Parathyroid adenoma (tissue), 2 donors: ENCODE measurements at regions not wholly inside any gene's neighbourhood (a gene's known extent, or its start where the extent isn't known, plus 50 kb on each side); places are given as distances from the start of the nearest gene placed in this dataset.
"Not testable (repeated sequence)": the region's sequence is repeated elsewhere in the genome, so short reads cannot be mapped to it uniquely, and the experiment has no call there.

Experiments
- H2AFZ ChIP-seq: fragments of 300-600 bp; sonication (generic); one replicate; pipeline ENCODE4 v1.7.0; 2017; ENCODE audit warnings: antibody characterized with exemption, mild to moderate bottlenecking
- H3K27ac ChIP-seq: fragments of 300-600 bp; sonication (generic); one replicate; pipeline ENCODE4 v1.7.0; 2017
- H3K27me3 ChIP-seq: fragments of 300-600 bp; sonication (generic); one replicate; pipeline ENCODE4 v1.7.0; 2017; ENCODE audit warnings: low read length; ENCODE audit not compliant: control insufficient read depth, insufficient read depth
- H3K36me3 ChIP-seq: fragments of 300-600 bp; sonication (generic); one replicate; pipeline ENCODE4 v1.7.0; 2017; ENCODE audit warnings: low read length; ENCODE audit not compliant: control insufficient read depth, insufficient read depth
- H3K4me1 ChIP-seq: fragments of 300-600 bp; sonication (generic); one replicate; pipeline ENCODE4 v1.7.0; 2017; ENCODE audit warnings: control low read depth
- H3K4me2 ChIP-seq: fragments of 300-600 bp; sonication (generic); one replicate; pipeline ENCODE4 v1.7.0; 2017; ENCODE audit warnings: low read length
- H3K4me3 ChIP-seq: fragments of 300-600 bp; sonication (generic); one replicate; pipeline ENCODE4 v1.7.0; 2017; ENCODE audit warnings: low read depth, low read length
- H3K79me2 ChIP-seq: fragments of 300-600 bp; sonication (generic); one replicate; pipeline ENCODE4 v1.7.0; 2017; ENCODE audit warnings: control low read depth
- H3K9ac ChIP-seq: fragments of 300-600 bp; sonication (generic); one replicate; pipeline ENCODE4 v1.7.0; 2017; ENCODE audit warnings: mild to moderate bottlenecking
- H3K9me3 ChIP-seq: fragments of 300-600 bp; sonication (generic); one replicate; pipeline ENCODE4 v1.7.0; 2017; ENCODE audit warnings: low read length; ENCODE audit not compliant: control insufficient read depth
- TF ChIP-seq, protein P1 (sequence below): fragments of 300-600 bp; sonication (generic); IDR thresholded peaks from one replicate; pipeline ENCODE4 v1.7.0; 2017; ENCODE audit warnings: antibody characterized with exemption, mild to moderate bottlenecking
- donor health status: primary hyperparathyroidism.

- not testable (repeated sequence) for H3K27ac ChIP-seq, H3K9me3 ChIP-seq, H3K79me2 ChIP-seq, H3K36me3 ChIP-seq, H3K4me3 ChIP-seq, H3K4me2 ChIP-seq, H3K27me3 ChIP-seq, H2AFZ ChIP-seq, H3K9ac ChIP-seq, H3K4me1 ChIP-seq
Observed at GRCh38 chr5:34377651-34378050, 278.5 kb upstream of the RAI14 start.

- not testable (repeated sequence) for H3K36me3 ChIP-seq, H3K79me2 ChIP-seq, H2AFZ ChIP-seq, H3K4me3 ChIP-seq, H3K27me3 ChIP-seq, H3K27ac ChIP-seq, H3K9me3 ChIP-seq, H3K4me2 ChIP-seq, H3K4me1 ChIP-seq, H3K9ac ChIP-seq
Observed at GRCh38 chr5:34378498-34378897, 277.6 kb upstream of the RAI14 start.

- H3K36me3 ChIP-seq, H2AFZ ChIP-seq, H3K9ac ChIP-seq, H3K4me1 ChIP-seq, H3K4me2 ChIP-seq, H3K27ac ChIP-seq, H3K27me3 ChIP-seq, H3K79me2 ChIP-seq, H3K9me3 ChIP-seq, H3K4me3 ChIP-seq: not testable (repeated sequence)
Observed at GRCh38 chr5:34388754-34389153, 267.4 kb upstream of the RAI14 start.

GRCh38 chr5:34409373-34409772 is 246.8 kb upstream of the RAI14 start:
- no peaks in the 10 kb centered on the region for H3K36me3 ChIP-seq
- no peak overlapping the region for H3K4me2 ChIP-seq
- H3K4me3 ChIP-seq = no peak overlapping the region
- no peak overlapping the region for H3K27ac ChIP-seq
- H3K9ac ChIP-seq = no peak overlapping the region
- no peaks in the 10 kb centered on the region for H3K79me2 ChIP-seq
- no peaks in the 10 kb centered on the region for H3K9me3 ChIP-seq
- H3K4me1 ChIP-seq = no peaks in the 10 kb centered on the region
- no peak overlapping the region for H2AFZ ChIP-seq
- TF ChIP-seq, protein P1, sequence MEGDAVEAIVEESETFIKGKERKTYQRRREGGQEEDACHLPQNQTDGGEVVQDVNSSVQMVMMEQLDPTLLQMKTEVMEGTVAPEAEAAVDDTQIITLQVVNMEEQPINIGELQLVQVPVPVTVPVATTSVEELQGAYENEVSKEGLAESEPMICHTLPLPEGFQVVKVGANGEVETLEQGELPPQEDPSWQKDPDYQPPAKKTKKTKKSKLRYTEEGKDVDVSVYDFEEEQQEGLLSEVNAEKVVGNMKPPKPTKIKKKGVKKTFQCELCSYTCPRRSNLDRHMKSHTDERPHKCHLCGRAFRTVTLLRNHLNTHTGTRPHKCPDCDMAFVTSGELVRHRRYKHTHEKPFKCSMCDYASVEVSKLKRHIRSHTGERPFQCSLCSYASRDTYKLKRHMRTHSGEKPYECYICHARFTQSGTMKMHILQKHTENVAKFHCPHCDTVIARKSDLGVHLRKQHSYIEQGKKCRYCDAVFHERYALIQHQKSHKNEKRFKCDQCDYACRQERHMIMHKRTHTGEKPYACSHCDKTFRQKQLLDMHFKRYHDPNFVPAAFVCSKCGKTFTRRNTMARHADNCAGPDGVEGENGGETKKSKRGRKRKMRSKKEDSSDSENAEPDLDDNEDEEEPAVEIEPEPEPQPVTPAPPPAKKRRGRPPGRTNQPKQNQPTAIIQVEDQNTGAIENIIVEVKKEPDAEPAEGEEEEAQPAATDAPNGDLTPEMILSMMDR = no peak
- no peaks in the 10 kb centered on the region for H3K27me3 ChIP-seq

GRCh38 chr5:34410411-34411139 is 245.6 kb upstream of the RAI14 start:
- Histone ChIP-seq H2AFZ (no peak overlapping the region), H3K4me3 (no peak overlapping the region), H3K9me3 (no peaks in the 10 kb centered on the region), H3K4me2 (no peak overlapping the region), H3K27ac (no peak overlapping the region), H3K9ac (no peak overlapping the region), H3K27me3 (no peaks in the 10 kb centered on the region), H3K36me3 (no peaks in the 10 kb centered on the region), H3K4me1 (no peaks in the 10 kb centered on the region), H3K79me2 (no peaks in the 10 kb centered on the region)
- TF ChIP-seq, protein P1 = no peak

- Histone ChIP-seq H3K36me3 (no peaks in the 10 kb centered on the region), H3K27ac (no peak overlapping the region), H3K27me3 (no peaks in the 10 kb centered on the region), H3K9me3 (no peaks in the 10 kb centered on the region), H3K9ac (no peak overlapping the region), H3K4me2 (no peak overlapping the region), H3K4me3 (no peak overlapping the region), H3K4me1 (no peaks in the 10 kb centered on the region), H2AFZ (no peak overlapping the region), H3K79me2 (no peaks in the 10 kb centered on the region)
- TF ChIP-seq, protein P1 = no peak
Observed at GRCh38 chr5:34411470-34412346, 244.4 kb upstream of the RAI14 start.
